ELR (cell line): ENCODE measurements at regions not wholly inside any gene's neighbourhood (a gene's known extent, or its start where the extent isn't known, plus 50 kb on each side); places are given as distances from the start of the nearest gene placed in this dataset.

Experiments used
- DNase-seq: peaks from one replicate; pipeline ENCODE4 v3.0.0-alpha.2; 2015; ENCODE audit warnings: low read depth

DNA sequence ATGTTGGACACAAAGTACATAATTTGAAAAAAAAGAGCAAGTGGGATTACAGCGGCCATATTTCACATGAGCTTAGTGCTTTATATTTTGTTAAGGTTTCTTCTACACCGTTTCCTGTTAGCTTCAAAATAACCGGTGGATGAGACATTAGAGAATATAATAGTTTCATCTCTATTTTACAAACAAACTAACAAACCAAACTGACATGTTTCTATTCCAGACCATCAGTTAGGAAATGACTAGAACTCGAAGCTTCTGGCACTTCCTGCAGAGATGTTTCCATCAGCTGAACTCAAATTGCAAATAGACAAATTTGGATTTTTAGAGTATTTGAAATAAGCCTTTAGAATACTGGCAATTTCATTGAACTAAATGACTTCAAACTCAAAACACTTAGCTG lies 86.5 kb downstream of the MTRR start:
- no peak for DNase-seq

GRCh38 chr5:7957329-7957728 lies 88.4 kb downstream of the MTRR start:
- no peak for DNase-seq

DNA sequence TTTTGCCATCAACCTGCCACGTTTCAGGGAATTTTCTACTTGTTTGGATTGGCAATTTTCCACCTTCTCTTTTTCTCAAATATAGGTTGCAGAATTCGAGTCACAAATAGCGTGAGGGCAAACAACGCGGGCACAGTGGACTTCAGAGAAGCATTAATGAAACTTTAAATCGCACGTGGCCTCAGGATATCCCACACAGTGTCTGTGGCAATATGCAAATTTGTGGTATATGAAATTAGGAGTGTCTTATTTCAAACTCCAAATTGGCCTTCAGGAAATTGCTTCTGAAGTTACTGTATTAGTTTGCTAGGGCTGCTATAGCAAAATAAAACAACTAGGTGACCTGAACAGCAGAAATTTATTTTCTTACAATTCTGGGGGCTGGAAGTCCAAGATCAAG lies 91.2 kb downstream of the MTRR start:
- DNase-seq = no peak

DNA sequence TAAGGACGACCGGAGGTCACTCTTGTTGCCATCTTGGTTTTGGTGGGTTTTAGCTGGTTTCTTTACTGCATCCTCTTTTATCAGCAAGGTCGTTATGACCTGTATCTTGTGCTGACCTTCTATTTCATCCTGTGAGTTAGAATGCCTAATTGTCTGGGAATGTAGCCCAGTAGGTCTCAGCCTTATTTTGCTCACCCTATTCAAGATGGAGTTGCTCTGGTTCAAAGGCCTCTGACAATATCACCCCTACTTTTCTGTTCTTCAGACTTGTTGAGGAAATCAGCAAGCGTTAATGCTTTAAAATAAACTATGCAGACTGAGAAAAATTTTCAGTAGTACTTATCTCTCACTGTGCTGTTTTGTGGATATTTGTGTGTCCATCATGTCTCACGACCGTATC lies 92.6 kb downstream of the MTRR start:
- DNase-seq = no peak

- no peak for DNase-seq
These were observed 101.9 kb downstream of the MTRR start for GRCh38 chr5:7970816-7971215.

DNA sequence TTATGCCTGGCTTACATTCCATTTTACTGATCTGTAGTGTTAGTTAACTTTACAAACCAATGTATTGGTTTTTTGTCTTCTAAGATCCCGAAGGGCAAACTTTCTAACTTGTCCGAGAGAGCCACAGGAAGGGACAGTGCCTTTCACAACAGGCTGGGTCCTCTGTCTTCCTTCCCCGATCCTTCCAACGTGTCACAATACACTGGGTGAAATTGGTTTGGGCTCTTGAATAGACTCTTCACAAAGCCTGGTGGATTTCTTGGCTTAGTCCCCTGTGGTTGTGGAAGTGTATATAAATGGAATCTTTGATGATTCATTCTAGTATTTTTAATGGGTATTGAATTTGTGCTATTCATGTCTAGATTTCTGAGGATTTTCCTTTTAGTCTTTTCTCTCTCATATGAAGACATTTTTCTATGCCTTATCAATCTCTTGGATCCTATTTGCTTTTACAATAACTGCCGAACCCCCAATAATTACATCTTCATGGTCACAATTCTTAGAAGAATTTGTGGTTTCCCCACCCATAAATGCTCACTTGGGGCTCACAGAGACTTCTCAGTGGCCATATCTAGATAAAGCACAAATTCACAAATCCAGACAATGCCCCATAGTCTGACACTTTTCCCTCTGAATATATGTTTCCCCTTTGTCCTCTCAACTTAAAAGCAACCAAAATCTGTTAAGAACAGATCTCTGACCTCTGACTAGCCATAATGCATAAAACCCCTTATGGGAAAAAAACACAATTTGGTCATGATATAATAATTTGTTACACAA lies 107.7 kb downstream of the MTRR start:
- DNase-seq = no peak

DNA sequence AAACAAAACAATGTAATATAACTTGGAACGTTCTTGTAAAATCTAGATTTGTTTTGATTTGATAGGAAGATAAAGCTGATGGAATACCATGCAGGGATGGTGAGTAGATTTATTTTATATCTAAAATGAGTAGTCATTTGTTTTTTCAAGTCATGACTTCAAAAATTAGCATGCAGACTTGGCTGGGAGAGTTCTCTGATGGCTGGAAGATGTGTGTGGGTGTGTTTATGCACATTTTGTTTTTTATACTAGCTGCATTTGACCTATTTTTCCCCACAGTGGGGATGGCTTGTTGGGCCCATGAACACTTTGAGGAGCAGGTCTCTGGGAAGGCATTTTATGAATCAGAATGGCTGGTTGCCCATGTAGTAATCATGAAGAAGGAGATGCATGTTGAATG lies 109.2 kb downstream of the MTRR start:
- no peak for DNase-seq

DNA sequence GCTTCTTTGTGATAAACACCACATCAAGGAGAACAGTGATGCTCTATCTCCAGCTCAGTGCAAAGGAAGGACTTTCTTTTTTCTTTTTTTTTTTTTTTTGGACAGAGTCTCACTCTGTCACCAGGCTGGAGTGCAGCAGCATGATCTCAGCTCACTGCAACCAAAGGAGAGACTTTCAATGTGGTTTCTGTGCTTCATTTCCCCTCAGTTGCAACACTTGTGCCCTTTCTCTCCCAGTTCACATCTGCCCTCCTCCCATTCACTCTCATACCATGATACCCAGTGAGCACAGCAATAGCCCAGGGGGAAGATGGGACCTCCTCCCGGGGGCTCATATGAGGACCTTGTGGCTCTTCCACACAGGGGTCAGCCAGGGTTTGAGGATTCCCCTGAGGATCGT lies 110.0 kb downstream of the MTRR start:
- DNase-seq = no peak

DNA sequence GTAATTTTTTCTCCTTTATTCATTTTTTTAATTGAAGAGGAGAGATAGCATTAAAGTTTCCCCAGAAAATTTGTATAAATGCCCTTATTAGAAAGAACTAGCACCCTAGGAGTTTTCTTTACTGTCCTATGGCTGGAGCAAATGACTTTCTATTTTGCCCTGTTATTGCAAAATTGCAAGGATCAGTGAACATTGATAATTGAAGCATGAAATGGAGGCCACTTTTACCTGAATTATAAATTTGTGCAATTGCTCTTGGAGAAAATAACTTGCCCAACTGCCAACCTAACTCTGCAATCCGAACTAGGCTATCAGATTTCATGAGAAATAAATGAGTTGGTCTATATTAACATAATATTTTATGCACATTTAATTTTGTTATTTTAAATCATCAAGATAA lies 111.9 kb downstream of the MTRR start:
- DNase-seq = no peak

- no peak for DNase-seq
These were observed 114.5 kb downstream of the MTRR start for GRCh38 chr5:7983433-7983832.

GRCh38 chr5:7991125-7991821 lies 122.3 kb downstream of the MTRR start:
- DNase-seq = peak; percentile 15

DNA sequence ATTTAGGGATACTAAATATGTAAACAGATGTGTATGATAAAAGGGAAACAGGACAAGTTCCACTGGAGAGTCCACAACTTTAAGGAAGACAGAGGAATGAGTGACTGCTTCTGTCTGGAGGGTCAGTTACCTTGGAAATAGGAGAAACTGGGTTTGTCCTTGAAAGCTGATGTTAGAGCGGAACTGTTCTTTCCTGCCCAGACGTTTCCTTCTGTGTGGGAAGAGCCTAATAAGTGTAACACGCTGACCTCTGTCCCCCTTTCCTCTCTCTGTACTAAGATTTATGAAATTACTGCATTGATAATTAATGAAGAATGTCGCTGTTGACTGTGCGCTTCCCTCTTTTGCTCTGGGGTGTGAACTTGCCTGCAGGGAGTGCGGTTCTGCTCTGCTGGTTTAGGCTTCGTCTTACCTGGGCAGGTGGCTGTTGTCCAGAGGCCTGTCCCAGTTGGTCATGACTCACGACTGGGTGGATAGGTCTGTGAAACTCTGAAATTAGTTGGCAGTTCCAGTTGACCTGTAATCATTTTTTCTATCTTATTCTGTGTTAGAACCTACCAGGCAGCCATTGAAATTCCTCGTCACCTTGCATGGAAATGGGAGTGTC lies 126.8 kb downstream of the MTRR start:
- no peak for DNase-seq

- no peak for DNase-seq
These were observed 136.5 kb downstream of the MTRR start for GRCh38 chr5:8005416-8005815.

GRCh38 chr5:8012131-8012977 lies 143.4 kb downstream of the MTRR start:
- no peak for DNase-seq

DNA sequence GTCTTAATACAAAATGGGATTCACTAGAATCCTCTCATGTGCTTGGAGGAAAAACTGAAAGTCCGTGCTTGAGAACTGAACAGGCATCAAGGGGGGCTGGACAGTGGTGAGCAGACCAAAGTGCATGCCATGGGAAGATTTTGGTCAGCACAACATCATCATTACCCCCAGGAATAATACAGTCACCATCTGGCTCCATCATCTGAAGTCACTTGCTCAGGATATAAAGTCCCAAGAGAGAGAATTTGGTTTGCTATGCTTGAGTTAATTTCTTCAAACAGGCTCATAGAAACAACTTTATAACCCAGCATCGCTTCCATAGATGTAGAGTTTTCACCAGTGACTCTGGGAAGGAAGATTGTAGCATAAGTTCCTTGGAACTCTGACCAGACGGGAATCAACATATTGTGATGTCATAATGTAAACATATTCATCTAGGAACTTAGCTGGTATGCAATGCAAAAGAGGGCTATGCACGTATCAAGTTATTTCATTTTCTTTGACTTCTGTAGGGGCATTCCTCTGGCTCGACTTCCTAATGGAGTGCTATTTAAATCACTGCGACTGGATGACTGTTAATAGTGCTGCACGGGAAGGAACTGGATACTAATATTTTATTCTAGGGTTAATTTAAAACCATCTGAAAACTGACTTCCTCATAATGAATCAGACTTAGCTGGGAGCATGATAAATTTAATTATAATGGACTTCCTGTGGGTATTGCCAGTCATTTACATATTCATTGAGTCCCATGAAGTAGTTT lies 145.2 kb downstream of the MTRR start:
- DNase-seq = no peak

- DNase-seq = no peak
These were observed 150.8 kb downstream of the MTRR start for GRCh38 chr5:8019719-8020218.

DNA sequence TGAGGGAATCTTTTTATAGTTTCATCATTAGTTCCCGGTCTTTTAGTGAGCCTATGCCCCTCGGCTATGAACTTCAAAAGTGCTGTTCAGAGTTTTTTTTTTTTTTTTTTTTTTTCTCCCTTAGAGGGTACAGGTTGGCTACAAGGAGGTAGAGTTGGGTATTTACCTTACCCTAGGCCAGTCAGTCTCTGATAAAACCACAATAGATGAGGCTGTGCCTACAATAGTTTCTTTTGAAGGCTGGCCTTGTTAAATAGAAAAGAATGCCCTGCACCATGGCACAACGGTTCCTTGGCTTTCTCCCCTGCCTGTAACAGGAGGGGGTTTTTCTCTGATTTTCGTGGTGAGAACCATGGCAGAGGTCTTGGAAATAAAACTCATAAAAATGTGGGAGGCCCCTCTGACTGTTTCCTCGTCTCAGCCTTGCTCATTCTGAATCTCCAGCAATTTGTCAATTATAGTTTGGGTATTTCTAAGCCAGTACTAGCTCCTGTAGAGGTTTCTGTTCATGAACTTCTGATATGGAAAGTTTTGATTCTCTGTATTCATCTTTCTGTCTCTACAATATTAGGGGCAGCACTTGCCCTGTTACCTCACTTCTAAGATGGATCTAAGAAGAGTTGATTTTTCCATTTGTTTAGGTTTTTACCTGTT lies 152.0 kb downstream of the MTRR start:
- DNase-seq = no peak

DNA sequence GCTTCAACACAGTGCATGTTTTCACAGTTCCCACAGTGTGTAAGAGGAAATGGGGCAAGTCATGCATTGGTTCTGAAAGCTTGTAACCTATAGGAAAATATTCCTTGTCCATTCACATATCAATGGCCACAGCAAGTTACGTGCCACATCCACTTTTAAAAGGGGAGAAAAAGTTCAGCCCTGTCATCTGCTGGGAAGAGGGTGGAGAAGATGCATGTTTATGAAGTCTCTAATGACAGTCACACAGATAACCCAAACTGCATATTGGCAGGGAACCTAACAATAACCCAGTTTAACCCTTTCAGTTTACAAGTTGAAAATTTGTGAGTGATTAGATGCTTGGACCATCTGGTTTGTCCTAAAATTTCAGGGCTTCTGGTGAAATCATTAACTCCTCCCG lies 159.3 kb downstream of the MTRR start:
- no peak for DNase-seq

GRCh38 chr5:8033261-8033660 lies 164.3 kb downstream of the MTRR start:
- no peak for DNase-seq

- DNase-seq = no peak
These were observed 165.9 kb downstream of the MTRR start for GRCh38 chr5:8034852-8035251.

- no peak for DNase-seq
These were observed 180.0 kb downstream of the MTRR start for GRCh38 chr5:8048920-8049319.
